ENCODE measurements at regions not wholly inside any gene's neighbourhood (a gene's known extent, or its start where the extent isn't known, plus 50 kb on each side); places are given as distances from the start of the nearest gene placed in this dataset.

GRCh38 chr4:22241415-22241814 lies 274.5 kb downstream of the ADGRA3 start (continued):
- TF ChIP-seq, protein P1, sequence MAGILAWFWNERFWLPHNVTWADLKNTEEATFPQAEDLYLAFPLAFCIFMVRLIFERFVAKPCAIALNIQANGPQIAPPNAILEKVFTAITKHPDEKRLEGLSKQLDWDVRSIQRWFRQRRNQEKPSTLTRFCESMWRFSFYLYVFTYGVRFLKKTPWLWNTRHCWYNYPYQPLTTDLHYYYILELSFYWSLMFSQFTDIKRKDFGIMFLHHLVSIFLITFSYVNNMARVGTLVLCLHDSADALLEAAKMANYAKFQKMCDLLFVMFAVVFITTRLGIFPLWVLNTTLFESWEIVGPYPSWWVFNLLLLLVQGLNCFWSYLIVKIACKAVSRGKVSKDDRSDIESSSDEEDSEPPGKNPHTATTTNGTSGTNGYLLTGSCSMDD (CRISPR knock-in tag; IDR thresholded peaks at IDR 0.05) = no peak

DNA sequence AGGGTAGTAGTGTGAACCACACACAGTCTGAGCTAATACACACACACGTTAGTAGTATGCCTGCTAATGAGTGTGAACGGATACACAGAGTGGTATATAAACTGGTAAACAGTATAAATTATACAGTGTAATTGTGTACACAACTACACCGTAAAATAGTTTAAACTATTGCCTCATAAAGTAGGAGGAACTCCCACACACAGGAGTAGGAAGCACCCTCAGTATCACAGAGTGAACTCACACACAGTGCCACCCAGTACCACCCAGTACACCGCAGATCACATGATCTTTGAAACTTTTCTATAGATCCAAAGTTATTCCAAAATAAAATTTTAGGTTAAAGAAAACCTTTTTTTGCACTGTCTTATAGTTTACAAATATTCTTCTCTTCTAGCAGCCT lies 275.1 kb downstream of the ADGRA3 start:
- ChIA-PET CTCF (ENCODE audit: low intra/inter-chr PET ratio, low total read pairs) (no interaction called here), POLR2A (no interaction called here)
- in situ Hi-C loops (cut with HindIII; ENCODE audit: extremely low pct_ligation_motif_present, low pct_unique_long_range_greater_than_20kb) (no loop called here), intact Hi-C loops (cut with micrococcal nuclease; ENCODE audit: unreplicated experiment) (no loop called here)
- Histone ChIP-seq H2AFZ (ENCODE audit: low read length) (no peak overlapping the region), H4K20me1 (ENCODE audit: insufficient read depth, low read length) (no peaks in the 10 kb centered on the region), H3K4me3 (replicated peaks in 1 of 3; ENCODE audit: insufficient read depth in 1 of 3, low read depth in 2 of 3, low read length in 3 of 3) (no peak overlapping the region), H3K4me2 (ENCODE audit: low read depth, low read length) (no peak overlapping the region), H3K36me3 (replicated peaks in 1 of 2; ENCODE audit: control insufficient read depth in 1 of 2, insufficient read depth in 2 of 2, low read length in 2 of 2) (no peaks in the 10 kb centered on the region), H3K9ac (ENCODE audit: insufficient read depth, low read depth, low read length) (no peak overlapping the region), H3K27me3 (ENCODE audit: control insufficient read depth in 1 of 2, insufficient read depth in 2 of 2, low read length in 2 of 2) (no peaks in the 10 kb centered on the region; a peak in 1 of 5 replicates), H3K27ac (ENCODE audit: extremely low read length, insufficient read depth, low read length) (no peak overlapping the region), H3K79me2 (ENCODE audit: insufficient read depth, low read length) (no peaks in the 10 kb centered on the region), H3K4me1 (ENCODE audit: insufficient read depth, low read length) (peaks cover 14% of the 10 kb centered on the region), H3K9me3 (ENCODE audit: low read length) (no peaks in the 10 kb centered on the region)
- no TSS peak for BruUV-seq (replicated peaks)
- no peak for DNase-seq (ENCODE audit: low spot score)
- no peak for ATAC-seq
- no peak for TF ChIP-seq HCFC1 (IDR thresholded peaks at IDR 0.05; ENCODE audit: low read depth, low read length)
- no peak for TF ChIP-seq GLI4 (CRISPR knock-in tag; IDR thresholded peaks at IDR 0.05; ENCODE audit: borderline replicate concordance)
- no peak for TF ChIP-seq PHF5A (CRISPR knock-in tag; IDR thresholded peaks at IDR 0.05; ENCODE audit: low read depth, unreplicated experiment)
- TF ChIP-seq RBAK (CRISPR knock-in tag; IDR thresholded peaks at IDR 0.05) = no peak
- TF ChIP-seq SRSF1 (optimal IDR thresholded peaks at IDR 0.05; ENCODE audit: low read depth, low read length) = no peak
- TF ChIP-seq, protein P2, sequence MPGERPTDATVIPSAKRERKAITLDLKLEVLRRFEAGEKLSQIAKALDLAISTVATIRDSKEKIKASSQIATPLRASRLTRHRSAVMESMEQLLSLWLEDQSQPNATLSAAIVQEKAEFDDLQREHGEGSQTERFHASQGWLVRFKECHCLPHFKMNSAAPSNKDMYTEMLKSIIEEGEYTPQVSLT (CRISPR knock-in tag; IDR thresholded peaks at IDR 0.05; ENCODE audit: borderline replicate concordance, low read depth) = no peak
- no peak for TF ChIP-seq KLF6 (CRISPR knock-in tag; IDR thresholded peaks at IDR 0.05)
- no peak for TF ChIP-seq ZMYM2 (CRISPR knock-in tag; IDR thresholded peaks at IDR 0.05)
- TF ChIP-seq ZNF619 (CRISPR knock-in tag; IDR thresholded peaks at IDR 0.05) = no peak
- no peak for TF ChIP-seq E2F2 (CRISPR knock-in tag; IDR thresholded peaks at IDR 0.05; ENCODE audit: borderline replicate concordance)
- TF ChIP-seq GTF3A (CRISPR knock-in tag; conservative IDR thresholded peaks at IDR 0.05) = no peak
- TF ChIP-seq RFX1 (IDR thresholded peaks at IDR 0.05) = no peak
- no peak for TF ChIP-seq NFE2L1 (CRISPR knock-in tag; IDR thresholded peaks at IDR 0.05; ENCODE audit: borderline replicate concordance)
- WGBS (ENCODE audit: low lambda C conversion rate) = 34% methylated on average over 4 of the region's 4 CpGs
- FAIRE-seq = no peak
